DOHH2 (cell line): ENCODE measurements at regions not wholly inside any gene's neighbourhood (a gene's known extent, or its start where the extent isn't known, plus 50 kb on each side); places are given as distances from the start of the nearest gene placed in this dataset.

Source experiments
- H3F3A ChIP-seq: fragments of 200-600 bp; sonication (generic), shearing (Covaris generic); 2 replicates; pipeline ENCODE4 v1.6.0; 2016; ENCODE audit warnings: antibody characterized with exemption, mild to moderate bottlenecking; ENCODE audit not compliant: control insufficient read depth, insufficient read depth
- H3K27ac ChIP-seq: fragments of 200-600 bp; sonication (generic); 2 replicates; pipeline ENCODE4 v1.5.1; 2014; ENCODE audit warnings: low read depth, mild to moderate bottlenecking, low read length, moderate library complexity
- H3K27me3 ChIP-seq: fragments of 200-600 bp; sonication (generic); 2 replicates; pipeline ENCODE4 v1.6.1; 2014; ENCODE audit warnings: mild to moderate bottlenecking, low read length, mixed read lengths; ENCODE audit not compliant: control insufficient read depth
- H3K36me3 ChIP-seq: fragments of 200-600 bp; sonication (generic); 2 replicates; pipeline ENCODE4 v1.6.1; 2014; ENCODE audit warnings: mild to moderate bottlenecking, low read length, moderate library complexity, mixed read lengths; ENCODE audit not compliant: control insufficient read depth
- H3K4me1 ChIP-seq: fragments of 200-600 bp; sonication (generic); 2 replicates; pipeline ENCODE4 v1.6.1; 2014; ENCODE audit warnings: mild to moderate bottlenecking, low read length, mixed read lengths; ENCODE audit not compliant: control insufficient read depth
- H3K4me2 ChIP-seq: fragments of 200-600 bp; sonication (generic); 2 replicates; pipeline ENCODE4 v1.6.0; 2014; ENCODE audit warnings: mild to moderate bottlenecking, low read length, moderate library complexity
- H3K4me3 ChIP-seq: fragments of 200-600 bp; sonication (generic); 2 replicates; pipeline ENCODE4 v1.5.1; 2014; ENCODE audit warnings: mild to moderate bottlenecking, low read length, mixed read lengths
- H3K79me2 ChIP-seq: fragments of 200-600 bp; sonication (generic); 2 replicates; pipeline ENCODE4 v1.6.1; 2014; ENCODE audit warnings: mild to moderate bottlenecking, low read length, mixed read lengths; ENCODE audit not compliant: control insufficient read depth
- H3K9me2 ChIP-seq: fragments of 200-600 bp; sonication (generic); replicated peaks from 2 replicates; pipeline ENCODE4 v1.6.1; 2014; ENCODE audit warnings: mild to moderate bottlenecking, low read length, mixed read lengths; ENCODE audit not compliant: control insufficient read depth
- H3K9me3 ChIP-seq: fragments of 200-600 bp; sonication (generic); 2 replicates; pipeline ENCODE4 v1.6.1; 2014; ENCODE audit warnings: antibody characterized with exemption, low read length, mixed read lengths; ENCODE audit not compliant: control insufficient read depth, insufficient read depth
- H4K20me1 ChIP-seq: fragments of 200-600 bp; sonication (generic); 2 replicates; pipeline ENCODE4 v1.6.0; 2014; ENCODE audit warnings: low read depth, mild to moderate bottlenecking, antibody characterized with exemption, low read length, moderate library complexity; ENCODE audit not compliant: control insufficient read depth, insufficient read depth
- CTCF ChIP-seq: fragments of 200-600 bp; sonication (generic); IDR thresholded peaks from one replicate; pipeline ENCODE4 v1.5.1; 2014; ENCODE audit warnings: antibody characterized with exemption, mild to moderate bottlenecking, low read depth, low read length; ENCODE audit not compliant: poor library complexity, severe bottlenecking
- EZH2phosphoT487 ChIP-seq: fragments of 200-600 bp; sonication (generic); IDR thresholded peaks from 2 replicates; pipeline ENCODE4 v1.6.1; 2017; ENCODE audit warnings: borderline replicate concordance, mild to moderate bottlenecking, antibody characterized with exemption, low read length, moderate library complexity, mixed read lengths

DNA sequence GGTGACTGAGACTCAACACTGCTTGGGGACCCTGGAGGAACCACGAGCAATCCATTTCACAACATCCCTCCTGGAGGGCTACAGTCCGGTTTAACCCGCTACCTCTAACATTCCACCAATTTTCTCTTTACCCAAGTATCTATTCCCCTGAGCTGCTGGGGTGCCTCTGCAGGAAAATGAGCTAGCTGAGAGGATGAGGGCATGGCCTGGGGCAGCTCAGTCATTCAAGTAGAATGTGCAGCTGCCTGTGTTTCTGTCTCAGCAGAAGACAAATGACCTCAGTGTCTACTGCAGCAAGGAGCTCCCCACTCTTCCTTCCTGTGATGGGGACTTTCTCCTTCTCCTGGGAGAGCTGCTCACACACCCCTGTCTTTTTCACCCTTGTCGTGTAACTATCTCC, 120.8 kb downstream of the ZNF518B start:
- no peaks in the 10 kb centered on the region for H4K20me1 ChIP-seq
- H3F3A ChIP-seq: no peaks in the 10 kb centered on the region
- no peaks in the 10 kb centered on the region for H3K9me3 ChIP-seq
- H3K79me2 ChIP-seq: no peaks in the 10 kb centered on the region
- no peaks in the 10 kb centered on the region for H3K36me3 ChIP-seq
- H3K9me2 ChIP-seq: no peaks in the 10 kb centered on the region
- no peak overlapping the region for H3K4me2 ChIP-seq
- H3K4me3 ChIP-seq: no peak overlapping the region
- H3K27ac ChIP-seq: no peak overlapping the region
- H3K27me3 ChIP-seq: no peaks in the 10 kb centered on the region; the same call in 1 of the 2 replicates
- H3K4me1 ChIP-seq: no peaks in the 10 kb centered on the region
- no peak for TF ChIP-seq EZH2phosphoT487
- no peak for TF ChIP-seq CTCF

DNA sequence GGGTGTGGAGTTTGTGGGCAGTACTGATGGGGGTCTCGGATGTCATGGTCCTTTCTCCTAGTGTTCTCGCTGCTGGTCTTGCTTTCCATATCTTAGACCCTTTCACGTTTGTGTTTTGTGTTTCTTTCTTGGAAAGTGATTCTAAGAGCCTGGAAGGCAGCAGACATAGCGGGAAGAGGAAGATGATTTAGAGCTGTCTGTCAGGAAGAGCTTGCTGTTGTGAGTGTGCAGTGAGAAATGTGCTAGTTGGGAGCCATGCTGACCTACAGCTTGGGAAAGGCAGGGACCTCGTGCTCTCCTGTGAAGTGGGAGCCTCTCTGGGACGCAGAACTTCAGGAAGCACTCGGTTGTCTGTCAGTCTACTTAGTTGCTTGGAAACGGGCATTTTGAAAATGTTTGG, 122.2 kb downstream of the ZNF518B start:
- Histone ChIP-seq H3K9me3 (no peaks in the 10 kb centered on the region), H3K9me2 (no peaks in the 10 kb centered on the region), H3K79me2 (no peaks in the 10 kb centered on the region), H3K4me1 (no peaks in the 10 kb centered on the region), H3F3A (no peaks in the 10 kb centered on the region), H3K27ac (no peak overlapping the region), H4K20me1 (no peaks in the 10 kb centered on the region), H3K4me3 (no peak overlapping the region), H3K36me3 (no peaks in the 10 kb centered on the region), H3K27me3 (no peaks in the 10 kb centered on the region), H3K4me2 (no peak overlapping the region)
- no peak for TF ChIP-seq CTCF
- TF ChIP-seq EZH2phosphoT487: no peak

DNA sequence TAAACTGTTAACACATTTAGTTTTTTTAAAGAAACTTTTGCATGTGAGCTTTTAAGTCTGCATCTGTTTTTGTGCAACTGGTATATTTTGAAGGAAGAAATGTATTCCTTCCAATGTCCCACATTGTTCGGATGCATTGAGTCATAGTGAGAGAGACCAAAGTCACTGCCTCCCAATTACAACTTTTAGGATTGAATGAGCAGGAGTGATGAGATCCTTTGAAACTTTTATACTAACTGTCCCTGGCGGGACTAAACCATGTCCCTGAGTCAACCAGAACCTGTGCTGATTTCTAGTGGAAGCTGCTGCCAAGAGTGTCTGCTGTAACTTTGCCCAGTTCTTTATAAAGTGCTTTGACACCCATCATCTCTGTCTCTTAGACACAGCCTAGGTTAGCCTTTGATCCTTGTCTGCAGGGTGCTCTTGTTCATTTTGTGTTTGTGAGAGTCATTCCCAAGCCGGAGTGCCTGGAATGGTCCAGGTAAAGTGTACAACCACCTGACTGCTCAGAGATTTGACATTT, 122.7 kb downstream of the ZNF518B start:
- H3K36me3 ChIP-seq: no peaks in the 10 kb centered on the region
- no peaks in the 10 kb centered on the region for H3K27me3 ChIP-seq
- no peak overlapping the region for H3K4me2 ChIP-seq
- no peak overlapping the region for H3K4me3 ChIP-seq
- no peaks in the 10 kb centered on the region for H3K79me2 ChIP-seq
- H3K4me1 ChIP-seq: no peaks in the 10 kb centered on the region
- no peaks in the 10 kb centered on the region for H3K9me3 ChIP-seq
- no peaks in the 10 kb centered on the region for H4K20me1 ChIP-seq
- TF ChIP-seq EZH2phosphoT487: no peak
- TF ChIP-seq CTCF: no peak
- H3K27ac ChIP-seq: no peak overlapping the region
- H3K9me2 ChIP-seq: no peaks in the 10 kb centered on the region
- H3F3A ChIP-seq: no peaks in the 10 kb centered on the region

DNA sequence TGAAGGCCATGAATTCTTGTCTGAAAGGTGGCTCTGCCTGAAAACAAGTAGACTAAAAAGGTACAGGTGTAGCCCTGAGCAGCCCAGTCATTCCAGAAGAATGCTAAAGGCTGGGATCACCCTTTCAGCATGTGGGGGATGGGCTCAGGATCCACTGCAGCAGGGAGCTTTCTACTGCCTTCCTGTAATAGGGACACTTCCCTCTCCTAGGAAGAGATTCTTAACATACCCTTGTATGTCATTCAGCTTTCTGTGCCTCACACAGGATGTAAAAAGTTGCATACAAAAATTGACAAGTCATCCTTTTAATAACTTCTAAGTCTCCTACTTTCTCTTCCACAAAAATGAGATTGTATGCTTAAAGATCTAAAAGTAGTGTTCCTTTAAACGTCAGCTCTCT, 123.3 kb downstream of the ZNF518B start:
- Histone ChIP-seq H3K79me2 (no peaks in the 10 kb centered on the region), H4K20me1 (no peaks in the 10 kb centered on the region), H3K9me3 (no peaks in the 10 kb centered on the region), H3K9me2 (no peaks in the 10 kb centered on the region), H3K4me1 (no peaks in the 10 kb centered on the region), H3K27ac (no peak overlapping the region), H3F3A (no peaks in the 10 kb centered on the region), H3K4me2 (no peak overlapping the region), H3K36me3 (no peaks in the 10 kb centered on the region), H3K27me3 (no peaks in the 10 kb centered on the region), H3K4me3 (no peak overlapping the region)
- TF ChIP-seq CTCF (no peak), EZH2phosphoT487 (no peak)
